ENCODE measurements at regions not wholly inside any gene's neighbourhood (a gene's known extent, or its start where the extent isn't known, plus 50 kb on each side); places are given as distances from the start of the nearest gene placed in this dataset.

- Histone ChIP-seq H4K5ac (ENCODE audit: insufficient read length, low read depth, low read length) (no peak overlapping the region), H3K9ac (ENCODE audit: extremely low read depth, insufficient read length, low read length) (no peak overlapping the region), H2AFZ (ENCODE audit: low read length) (no peak overlapping the region), H2BK20ac (ENCODE audit: low read depth, low read length, poor library complexity, severe bottlenecking) (no peak overlapping the region), H4K8ac (replicated peaks; ENCODE audit: insufficient read length, low read depth, low read length) (no peak overlapping the region), H3K14ac (ENCODE audit: insufficient read depth, low read length) (no peak overlapping the region), H3K4me1 (ENCODE audit: insufficient read depth, low read length) (no peaks in the 10 kb centered on the region; the same call in 1 of the 2 replicates), H3K27me3 (ENCODE audit: insufficient read depth, low read length) (no peaks in the 10 kb centered on the region), H2BK12ac (ENCODE audit: insufficient read length, low read depth, low read length) (no peak overlapping the region), H4K20me1 (ENCODE audit: control insufficient read depth, insufficient read depth, insufficient read length) (no peaks in the 10 kb centered on the region), H4K91ac (ENCODE audit: insufficient read length, low read depth, low read length) (no peak overlapping the region), H2BK120ac (ENCODE audit: low read depth, low read length, poor library complexity, severe bottlenecking) (no peak overlapping the region), H3K79me1 (ENCODE audit: insufficient read depth, low read depth, low read length, poor library complexity, severe bottlenecking) (no peaks in the 10 kb centered on the region), H2BK5ac (ENCODE audit: insufficient read length, low read length) (no peak overlapping the region), H2AK5ac (ENCODE audit: insufficient read length, low read length) (no peak overlapping the region), H2BK15ac (ENCODE audit: low read depth, low read length) (no peak overlapping the region), H3K27ac (ENCODE audit: insufficient read length, low read depth, low read length) (no peak overlapping the region), H3K9me3 (ENCODE audit: control insufficient read depth, low read depth, low read length) (no peaks in the 10 kb centered on the region), H3K23ac (ENCODE audit: insufficient read length, low read depth, low read length) (no peak overlapping the region), H3K4ac (ENCODE audit: low read depth, low read length) (no peak overlapping the region), H3T11ph (ENCODE audit: low read length) (no peak overlapping the region), H3K18ac (ENCODE audit: insufficient read length, low read depth, low read length) (no peak overlapping the region), H3K56ac (ENCODE audit: insufficient read length, low read depth, low read length) (no peak overlapping the region), H3K4me2 (ENCODE audit: insufficient read depth, insufficient read length, low read length) (no peak overlapping the region), H3K23me2 (ENCODE audit: insufficient read length, low read depth, low read length, poor library complexity, severe bottlenecking) (no peaks in the 10 kb centered on the region), H3K79me2 (ENCODE audit: insufficient read depth, low read length) (no peaks in the 10 kb centered on the region)
- Mint-ChIP-seq H3K9me3 (peaks cover 45 to 48% of the 10 kb centered on the region in 2 experiments), H3K27me3 (ENCODE audit: low read depth) (no peaks in the 10 kb centered on the region), H3K4me3 (no peak overlapping the region), H3K27ac (no peak overlapping the region), H3K4me1 (peaks cover 29 to 32% of the 10 kb centered on the region in 2 experiments), H3K36me3 (ENCODE audit: insufficient read depth in 1 of 3, low read depth in 3 of 3) (peaks cover 29 to 59% (median 35%) of the 10 kb centered on the region in 3 experiments)
- DNase-seq = no peak
- WGBS (ENCODE audit: extremely low coverage, insufficient read length, low lambda C conversion rate) = no CpG with 5 or more reads among the region's 1 CpG
- TF ChIP-seq CTCF (conservative IDR thresholded peaks at IDR 0.05) = no peak
Measured at GRCh38 chr3:78317774-78318173, 1277.9 kb downstream of the ROBO2 start.
